ENCODE measurements at regions not wholly inside any gene's neighbourhood (a gene's known extent, or its start where the extent isn't known, plus 50 kb on each side); places are given as distances from the start of the nearest gene placed in this dataset.

- TF ChIP-seq CTCF (IDR thresholded peaks at IDR 0.05; ENCODE audit: low read depth, low read length, poor library complexity, severe bottlenecking) (no peak), EZH2phosphoT487 (IDR thresholded peaks at IDR 0.05; ENCODE audit: borderline replicate concordance, low read length) (no peak)
Observed at GRCh38 chr3:67739851-67740250, 85.4 kb upstream of the SUCLG2 start.
